ENCODE measurements at regions not wholly inside any gene's neighbourhood (a gene's known extent, or its start where the extent isn't known, plus 50 kb on each side); places are given as distances from the start of the nearest gene placed in this dataset.
A peak's percentile ranks its signal among the peaks of the same experiment; 100 is the strongest.

DNA sequence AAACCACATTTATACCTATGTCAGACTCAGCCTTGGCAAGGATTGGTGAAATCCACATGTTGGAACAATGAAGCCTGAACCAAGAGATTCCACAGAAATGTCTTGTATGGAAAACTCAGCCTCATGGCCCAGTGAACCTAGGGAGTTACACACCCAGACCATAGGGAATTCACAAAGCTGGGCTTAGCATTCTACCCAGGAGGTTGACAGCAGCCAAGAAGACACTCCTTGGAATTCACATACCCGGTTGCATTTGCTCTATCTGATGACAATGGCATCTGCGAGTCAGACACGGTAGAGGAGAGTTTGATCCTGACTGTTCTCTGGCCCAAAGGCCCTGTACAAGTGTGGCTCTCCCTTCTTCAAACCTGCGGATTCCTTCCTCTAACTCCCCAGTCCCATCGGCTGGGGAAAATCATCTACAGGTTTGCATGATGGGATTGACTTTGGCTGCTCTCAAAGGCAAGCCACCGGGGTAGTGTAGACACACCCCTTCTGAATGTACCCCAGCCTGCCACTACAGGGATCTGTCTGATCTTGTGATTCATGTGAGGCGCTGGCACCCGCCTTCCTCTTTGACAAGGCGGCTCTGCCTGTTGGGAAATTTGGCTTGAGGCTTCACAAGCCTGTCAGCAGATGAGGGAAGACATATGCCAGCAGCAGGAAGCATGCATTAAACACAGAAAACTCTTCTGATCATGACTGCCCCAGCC lies 297.3 kb upstream of the KAZN start:
- intact Hi-C loops (cut with micrococcal nuclease) = no loop called here
- Histone ChIP-seq H3K36me3 (ENCODE audit: insufficient read depth, low read length) (no peaks in the 10 kb centered on the region), H3K4me1 (ENCODE audit: insufficient read depth, low read length) (no peaks in the 10 kb centered on the region), H3K27me3 (ENCODE audit: insufficient read depth, low read length) (no peaks in the 10 kb centered on the region), H3K9me3 (ENCODE audit: control insufficient read depth in 1 of 2, low read length in 2 of 2) (no peaks in the 10 kb centered on the region), H3K27ac (ENCODE audit: low read depth, low read length) (no peak overlapping the region), H3K4me3 (ENCODE audit: low read length in 2 of 2) (no peak overlapping the region)
- no peak for DNase-seq
- Mint-ChIP-seq H3K4me1 (no peaks in the 10 kb centered on the region), H3K9me3 (no peaks in the 10 kb centered on the region), H3K27ac (no peak overlapping the region), H3K27me3 (peaks cover 3 to 5% of the 10 kb centered on the region in 2 donors), H3K4me3 (no peak overlapping the region), H3K36me3 (no peaks in the 10 kb centered on the region)
- ChIA-PET POLR2A (ENCODE audit: partially characterized antibody) (no interaction called here), CTCF (ENCODE audit: partially characterized antibody) (no interaction called here)

DNA sequence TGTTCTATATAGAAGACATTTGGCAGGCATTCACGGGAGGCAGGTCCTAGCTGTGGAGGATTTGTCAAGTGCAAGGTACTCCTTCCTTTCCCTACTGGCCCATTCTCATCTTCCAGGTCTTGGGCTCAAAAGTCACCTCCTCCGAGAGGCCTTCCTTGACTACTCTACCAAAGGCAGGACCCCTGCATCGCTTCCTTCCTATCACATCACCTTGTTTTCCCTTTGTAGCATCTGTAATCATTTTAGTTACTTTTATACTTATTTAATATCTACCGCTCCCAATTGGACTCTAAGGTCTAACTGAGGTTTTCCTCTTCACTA lies 296.8 kb upstream of the KAZN start:
- H3K27ac ChIP-seq (ENCODE audit: low read depth, low read length) = no peak overlapping the region
- H3K27me3 ChIP-seq (ENCODE audit: insufficient read depth, low read length) = no peaks in the 10 kb centered on the region
- no peak overlapping the region for H3K4me3 ChIP-seq (ENCODE audit: low read length in 2 of 2)
- Mint-ChIP-seq H3K9me3 (no peaks in the 10 kb centered on the region), H3K27ac (no peak overlapping the region), H3K4me1 (no peaks in the 10 kb centered on the region), H3K27me3 (peaks cover 3 to 5% of the 10 kb centered on the region in 2 donors), H3K4me3 (no peak overlapping the region), H3K36me3 (no peaks in the 10 kb centered on the region)
- intact Hi-C loops (cut with micrococcal nuclease) = no loop called here
- H3K9me3 ChIP-seq (ENCODE audit: control insufficient read depth in 1 of 2, low read length in 2 of 2) = no peaks in the 10 kb centered on the region
- POLR2A ChIA-PET (ENCODE audit: partially characterized antibody) = no interaction called here
- H3K36me3 ChIP-seq (ENCODE audit: insufficient read depth, low read length) = no peaks in the 10 kb centered on the region
- DNase-seq = no peak
- H3K4me1 ChIP-seq (ENCODE audit: insufficient read depth, low read length) = no peaks in the 10 kb centered on the region
- CTCF ChIA-PET (ENCODE audit: partially characterized antibody) = no interaction called here

DNA sequence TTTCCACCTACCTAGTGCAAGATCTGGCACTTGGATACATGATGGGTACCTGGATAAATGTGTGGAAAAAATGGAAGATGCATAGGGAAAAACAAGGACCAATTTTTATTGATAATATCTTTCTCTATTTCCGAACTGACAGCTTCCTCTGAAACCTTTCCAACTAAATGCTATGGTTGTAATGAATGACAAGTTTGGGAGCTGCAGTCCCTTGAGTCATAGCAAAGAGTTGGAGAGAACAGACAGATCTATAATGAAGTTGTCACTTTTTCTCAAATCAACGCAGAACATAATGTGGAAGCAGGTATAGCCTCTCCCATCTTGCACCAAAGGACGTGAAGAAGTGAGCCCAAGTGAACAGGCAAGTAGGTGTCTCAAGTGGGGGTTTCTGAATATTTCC lies 296.5 kb upstream of the KAZN start:
- no peaks in the 10 kb centered on the region for H3K36me3 ChIP-seq (ENCODE audit: insufficient read depth, low read length)
- H3K9me3 Mint-ChIP-seq = peaks cover 0 to 3% (median 0%) of the 10 kb centered on the region in 8 donors
- H3K27me3 Mint-ChIP-seq = peaks cover 3 to 5% of the 10 kb centered on the region in 2 donors
- DNase-seq = no peak
- H3K27ac Mint-ChIP-seq = no peak overlapping the region
- ChIA-PET CTCF (ENCODE audit: partially characterized antibody) (no interaction called here), POLR2A (ENCODE audit: partially characterized antibody) (no interaction called here)
- H3K4me3 ChIP-seq (ENCODE audit: low read length in 2 of 2) = no peak overlapping the region
- no peaks in the 10 kb centered on the region for H3K27me3 ChIP-seq (ENCODE audit: insufficient read depth, low read length)
- no peak overlapping the region for H3K27ac ChIP-seq (ENCODE audit: low read depth, low read length)
- no peaks in the 10 kb centered on the region for H3K36me3 Mint-ChIP-seq
- no peaks in the 10 kb centered on the region for H3K4me1 ChIP-seq (ENCODE audit: insufficient read depth, low read length)
- no peaks in the 10 kb centered on the region for H3K4me1 Mint-ChIP-seq
- intact Hi-C loops (cut with micrococcal nuclease) = no loop called here
- no peaks in the 10 kb centered on the region for H3K9me3 ChIP-seq (ENCODE audit: control insufficient read depth in 1 of 2, low read length in 2 of 2)
- H3K4me3 Mint-ChIP-seq = no peak overlapping the region

DNA sequence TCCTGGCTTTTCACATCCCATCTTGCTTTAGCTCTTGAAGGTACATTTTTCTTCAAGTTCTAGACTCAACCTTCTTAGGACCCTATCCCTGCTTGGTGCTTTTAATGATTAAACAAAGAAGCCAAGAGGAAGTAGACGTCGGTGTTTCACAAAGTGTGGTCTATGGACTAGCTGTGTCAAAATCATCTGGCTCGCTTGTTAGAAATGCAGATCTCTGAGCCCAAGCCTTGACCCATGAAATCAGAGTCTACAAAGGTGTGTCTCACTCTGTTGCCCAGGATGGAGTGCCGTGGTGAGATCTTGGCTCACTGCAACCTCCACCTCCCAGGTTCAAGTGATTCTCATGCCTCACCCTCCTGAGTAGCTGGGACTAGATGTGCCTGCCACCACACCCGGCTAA lies 295.5 kb upstream of the KAZN start:
- H3K4me1 Mint-ChIP-seq = no peaks in the 10 kb centered on the region
- H3K27me3 ChIP-seq (ENCODE audit: insufficient read depth, low read length) = no peaks in the 10 kb centered on the region
- intact Hi-C loops (cut with micrococcal nuclease) = no loop called here

DNA sequence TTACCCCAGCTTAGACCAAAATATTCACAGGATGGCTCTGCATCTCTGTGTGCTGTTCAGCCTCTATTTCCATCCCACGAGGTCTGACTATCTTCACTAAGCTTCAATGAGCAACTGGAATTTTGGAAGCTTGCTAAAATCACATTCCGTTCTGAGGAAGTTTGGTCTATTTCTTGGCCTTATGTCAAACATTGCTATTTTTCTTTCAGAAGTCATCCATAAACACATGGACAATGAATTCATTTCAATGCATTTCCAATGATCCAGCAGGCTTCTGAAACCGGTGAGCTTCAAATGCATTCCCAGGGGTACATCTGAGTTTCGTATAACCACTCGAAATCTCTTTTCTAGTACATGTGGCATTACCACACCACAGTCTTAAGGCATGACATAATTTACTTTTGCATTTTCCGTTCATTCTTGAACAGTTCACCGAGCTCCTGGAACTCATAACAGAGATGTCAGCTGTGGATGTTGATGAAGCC lies 294.1 kb upstream of the KAZN start:
- intact Hi-C loops (cut with micrococcal nuclease) = no loop called here
- H3K4me3 ChIP-seq (ENCODE audit: low read length in 2 of 2) = no peak overlapping the region
- Mint-ChIP-seq H3K36me3 (no peaks in the 10 kb centered on the region), H3K27me3 (peaks cover 5 to 8% of the 10 kb centered on the region in 2 donors), H3K9me3 (peaks cover 0 to 6% (median 0%) of the 10 kb centered on the region in 8 donors), H3K27ac (no peak overlapping the region), H3K4me3 (no peak overlapping the region), H3K4me1 (no peaks in the 10 kb centered on the region)
- no peaks in the 10 kb centered on the region for H3K9me3 ChIP-seq (ENCODE audit: control insufficient read depth in 1 of 2, low read length in 2 of 2)
- H3K27ac ChIP-seq (ENCODE audit: low read depth, low read length) = no peak overlapping the region
- H3K27me3 ChIP-seq (ENCODE audit: insufficient read depth, low read length) = no peaks in the 10 kb centered on the region
- CTCF ChIA-PET (ENCODE audit: partially characterized antibody) = no interaction called here
- H3K4me1 ChIP-seq (ENCODE audit: insufficient read depth, low read length) = no peaks in the 10 kb centered on the region
- POLR2A ChIA-PET (ENCODE audit: partially characterized antibody) = no interaction called here
- DNase-seq = no peak
- no peaks in the 10 kb centered on the region for H3K36me3 ChIP-seq (ENCODE audit: insufficient read depth, low read length)

More for the DNA sequence above, 295.5 kb upstream of the KAZN start:
- H3K36me3 ChIP-seq (ENCODE audit: insufficient read depth, low read length) = no peaks in the 10 kb centered on the region
- Mint-ChIP-seq H3K27ac (no peak overlapping the region), H3K9me3 (peaks cover 0 to 6% (median 0%) of the 10 kb centered on the region in 8 donors), H3K36me3 (no peaks in the 10 kb centered on the region), H3K27me3 (peaks cover 5% of the 10 kb centered on the region in 2 donors), H3K4me3 (no peak overlapping the region)
- no peaks in the 10 kb centered on the region for H3K9me3 ChIP-seq (ENCODE audit: control insufficient read depth in 1 of 2, low read length in 2 of 2)
- POLR2A ChIA-PET (ENCODE audit: partially characterized antibody) = no interaction called here
- DNase-seq = no peak
- no peak overlapping the region for H3K4me3 ChIP-seq (ENCODE audit: low read length in 2 of 2)
- H3K27ac ChIP-seq (ENCODE audit: low read depth, low read length) = no peak overlapping the region
- H3K4me1 ChIP-seq (ENCODE audit: insufficient read depth, low read length) = no peaks in the 10 kb centered on the region
- CTCF ChIA-PET (ENCODE audit: partially characterized antibody) = no interaction called here

DNA sequence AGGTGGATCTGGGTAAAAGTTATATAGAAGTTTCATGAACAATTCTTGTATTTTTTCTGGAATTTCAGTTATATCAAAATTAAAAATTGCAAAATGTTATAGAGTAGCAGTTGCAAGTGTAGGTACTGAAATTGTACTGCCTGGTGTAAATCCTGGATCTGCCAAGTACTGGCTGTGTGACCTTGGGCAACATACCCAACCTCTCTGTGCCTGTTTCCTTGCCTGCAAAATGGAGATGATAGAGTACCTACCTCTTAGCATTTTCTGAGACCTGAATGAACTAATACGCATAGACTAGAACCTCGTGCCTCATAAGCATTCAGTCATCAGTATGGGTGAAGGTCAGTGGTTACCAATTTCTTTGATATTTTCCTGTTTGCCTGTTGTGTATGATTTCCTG lies 290.0 kb upstream of the KAZN start:
- H3K36me3 Mint-ChIP-seq = no peaks in the 10 kb centered on the region
- CTCF ChIA-PET (ENCODE audit: partially characterized antibody) = no interaction called here
- H3K27ac ChIP-seq (ENCODE audit: low read depth, low read length) = no peak overlapping the region
- H3K27ac Mint-ChIP-seq = no peak overlapping the region
- peaks cover 3 to 7% of the 10 kb centered on the region in 2 donors for H3K27me3 Mint-ChIP-seq
- no peaks in the 10 kb centered on the region for H3K27me3 ChIP-seq (ENCODE audit: insufficient read depth, low read length)
- intact Hi-C loops (cut with micrococcal nuclease) = no loop called here
- POLR2A ChIA-PET (ENCODE audit: partially characterized antibody) = no interaction called here
- no peaks in the 10 kb centered on the region for H3K36me3 ChIP-seq (ENCODE audit: insufficient read depth, low read length)
- peaks cover 0 to 9% (median 0%) of the 10 kb centered on the region in 8 donors for H3K9me3 Mint-ChIP-seq
- H3K4me1 ChIP-seq (ENCODE audit: insufficient read depth, low read length) = no peaks in the 10 kb centered on the region
- H3K4me3 Mint-ChIP-seq = no peak overlapping the region
- H3K4me1 Mint-ChIP-seq = no peaks in the 10 kb centered on the region
- H3K9me3 ChIP-seq (ENCODE audit: control insufficient read depth in 1 of 2, low read length in 2 of 2) = no peaks in the 10 kb centered on the region
- H3K4me3 ChIP-seq (ENCODE audit: low read length in 2 of 2) = no peak overlapping the region
- no peak for DNase-seq

DNA sequence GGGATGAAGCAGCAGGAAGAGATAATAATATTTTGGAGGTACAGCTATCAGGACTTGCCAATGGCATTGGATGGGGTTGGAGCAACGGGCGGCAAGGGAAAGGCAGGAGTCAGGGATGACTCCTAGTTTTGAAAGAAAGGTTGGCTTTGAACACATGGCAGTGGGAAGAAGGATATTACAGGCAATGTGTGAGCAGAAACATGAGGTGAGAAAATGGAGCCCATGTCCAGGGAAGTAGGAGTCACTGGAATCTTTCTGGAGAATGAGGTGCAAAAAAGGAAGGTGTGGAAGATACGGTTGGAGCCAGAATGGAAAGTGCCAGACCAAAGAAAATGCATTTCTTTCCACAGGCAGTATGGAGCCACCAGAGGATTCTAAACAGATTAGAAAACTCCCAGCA lies 288.5 kb upstream of the KAZN start:
- CTCF ChIA-PET (ENCODE audit: partially characterized antibody) = no interaction called here
- Histone ChIP-seq H3K4me1 (ENCODE audit: insufficient read depth, low read length) (no peaks in the 10 kb centered on the region), H3K27ac (ENCODE audit: low read depth, low read length) (no peak overlapping the region), H3K36me3 (ENCODE audit: insufficient read depth, low read length) (no peaks in the 10 kb centered on the region), H3K9me3 (ENCODE audit: control insufficient read depth in 1 of 2, low read length in 2 of 2) (no peaks in the 10 kb centered on the region), H3K4me3 (ENCODE audit: low read length in 2 of 2) (no peak overlapping the region), H3K27me3 (ENCODE audit: insufficient read depth, low read length) (no peaks in the 10 kb centered on the region)
- Mint-ChIP-seq H3K27me3 (peaks cover 1 to 7% of the 10 kb centered on the region in 2 donors), H3K27ac (peak overlapping the region in 1 of 7 donors; percentile 27), H3K9me3 (peaks cover 0 to 9% (median 0%) of the 10 kb centered on the region in 8 donors), H3K4me3 (no peak overlapping the region), H3K36me3 (no peaks in the 10 kb centered on the region), H3K4me1 (no peaks in the 10 kb centered on the region)
- DNase-seq = no peak
- intact Hi-C loops (cut with micrococcal nuclease) = no loop called here
- POLR2A ChIA-PET (ENCODE audit: partially characterized antibody) = no interaction called here

DNA sequence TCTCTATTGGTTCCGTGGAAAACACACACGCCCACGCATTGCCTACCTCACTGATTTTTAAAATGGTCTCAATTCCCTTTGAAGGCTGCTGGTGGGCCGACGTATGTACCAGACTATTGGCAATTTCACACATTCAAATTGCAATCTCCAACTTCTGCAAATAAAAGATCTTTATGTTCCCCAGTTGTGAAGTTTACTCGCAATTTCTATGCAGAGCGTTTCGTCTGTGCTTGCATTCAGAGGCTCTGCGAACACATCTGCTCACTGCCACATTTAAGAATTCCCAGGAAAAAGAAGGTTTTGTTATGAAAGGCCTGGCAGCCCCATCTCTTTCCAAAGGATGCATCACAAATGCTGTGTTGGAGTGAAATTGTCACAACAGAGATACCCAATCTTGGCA lies 288.0 kb upstream of the KAZN start:
- intact Hi-C loops (cut with micrococcal nuclease) = no loop called here
- H3K27ac ChIP-seq (ENCODE audit: low read depth, low read length) = no peak overlapping the region
- H3K4me3 Mint-ChIP-seq = no peak overlapping the region

More for the DNA sequence above, 288.0 kb upstream of the KAZN start:
- Mint-ChIP-seq H3K4me1 (no peaks in the 10 kb centered on the region), H3K27me3 (peaks cover 1 to 7% of the 10 kb centered on the region in 2 donors), H3K9me3 (peaks cover 0 to 9% (median 0%) of the 10 kb centered on the region in 8 donors), H3K36me3 (no peaks in the 10 kb centered on the region), H3K27ac (no peak overlapping the region)
- ChIA-PET CTCF (ENCODE audit: partially characterized antibody) (no interaction called here), POLR2A (ENCODE audit: partially characterized antibody) (no interaction called here)
- H3K4me3 ChIP-seq (ENCODE audit: low read length in 2 of 2) = no peak overlapping the region
- no peaks in the 10 kb centered on the region for H3K9me3 ChIP-seq (ENCODE audit: control insufficient read depth in 1 of 2, low read length in 2 of 2)
- DNase-seq = no peak
- no peaks in the 10 kb centered on the region for H3K4me1 ChIP-seq (ENCODE audit: insufficient read depth, low read length)
- H3K27me3 ChIP-seq (ENCODE audit: insufficient read depth, low read length) = no peaks in the 10 kb centered on the region
- no peaks in the 10 kb centered on the region for H3K36me3 ChIP-seq (ENCODE audit: insufficient read depth, low read length)
